K562 (cell line): ENCODE measurements at regions not wholly inside any gene's neighbourhood (a gene's known extent, or its start where the extent isn't known, plus 50 kb on each side); places are given as distances from the start of the nearest gene placed in this dataset.

ENCODE experiments used
- ATAC-seq: fragments of 200-7000 bp; cut with Tn5 transposase; 3 replicates; pipeline ENCODE4 v1.9.1; 2020; ENCODE audit warnings: moderate library complexity
- BruUV-seq: library from RNA; stranded (reverse); fragments of 400-500 nt; replicated peaks from 2 replicates; lab custom pipeline; 2021; lab: Mats Ljungman, UMichigan
- CTCF ChIA-PET: fragments of 300-600 bp; formaldehyde crosslinking; extraction: SDS; loops from one replicate; lab custom pipeline; 2021; ENCODE audit warnings: low intra/inter-chr PET ratio; lab: Yijun Ruan, JAX
- POLR2A ChIA-PET: fragments of 300-600, 350-650 bp; sonication (Branson Sonifier 250); formaldehyde crosslinking; extraction: SDS; loops from one replicate; lab custom pipeline; 2021; ENCODE audit warnings: antibody characterized with exemption, inconsistent platforms; lab: Yijun Ruan, JAX
- DNase-seq, 4 experiments: peaks; one replicate each; pipeline versions ENCODE4 v3.0.0 to v3.0.0-alpha.2; 2011 to 2018; ENCODE audit warnings: low spot score in 3 of 4, mixed read lengths in 3 of 4; ENCODE audit errors: extremely low read depth in 1 of 4
- FAIRE-seq: peaks from 2 replicates; lab custom pipeline; 2011; peaks lifted over from hg19 to GRCh38; lab: Jason Lieb, UNC
- H2AFZ ChIP-seq: 2 replicates; pipeline ENCODE4 v1.6.0; 2011; ENCODE audit warnings: low read depth, low read length, control low read depth, inconsistent platforms
- H3K27ac ChIP-seq: fragments of 200-600 bp; 3 replicates; pipeline ENCODE4 v1.8.0; 2011; ENCODE audit warnings: low read depth, mild to moderate bottlenecking, control low read depth, inconsistent platforms, low read length, moderate library complexity, mixed read lengths; ENCODE audit errors: extremely low read depth
- H3K27me3 ChIP-seq, 2 experiments: fragments of 300-600 bp in 1 of 2; 2 replicates in 1 of 2; 3 replicates in 1 of 2; pipeline versions ENCODE4 v1.6.0 to v1.8.0; 2011; ENCODE audit warnings: inconsistent platforms in 2 of 2, low read length in 2 of 2, mild to moderate bottlenecking in 1 of 2, mixed read lengths in 1 of 2, moderate library complexity in 1 of 2; ENCODE audit not compliant: control insufficient read depth in 2 of 2, insufficient read depth in 2 of 2
- H3K36me3 ChIP-seq: fragments of 300-600 bp; 3 replicates; pipeline ENCODE4 v1.8.0; 2011; ENCODE audit warnings: mild to moderate bottlenecking, low read length, inconsistent platforms; ENCODE audit not compliant: control insufficient read depth, insufficient read depth
- H3K4me1 ChIP-seq, 2 experiments: fragments of 200-600 bp in 1 of 2; replicated peaks in 1 of 2; 2 replicates in 1 of 2; 3 replicates in 1 of 2; pipeline versions ENCODE4 v1.5.1 to v1.8.0; 2011; ENCODE audit warnings: inconsistent platforms in 2 of 2, low read length in 2 of 2, mild to moderate bottlenecking in 1 of 2, mixed read lengths in 1 of 2, moderate library complexity in 1 of 2; ENCODE audit not compliant: control insufficient read depth in 2 of 2, insufficient read depth in 2 of 2
- H3K4me2 ChIP-seq: 2 replicates; pipeline ENCODE4 v1.6.1; 2011; ENCODE audit warnings: low read length, control low read depth, inconsistent platforms, mixed read lengths; ENCODE audit not compliant: insufficient read depth
- H3K4me3 ChIP-seq: fragments of 200-600 bp; sonication (generic), shearing (Covaris generic); 2 replicates; pipeline ENCODE4 v1.5.1; 2016; ENCODE audit warnings: control low read depth, inconsistent platforms
- H3K79me2 ChIP-seq: fragments of 200-600 bp; 3 replicates; pipeline ENCODE4 v1.8.0; 2011; ENCODE audit warnings: low read length, inconsistent platforms; ENCODE audit not compliant: control insufficient read depth, insufficient read depth
- H3K9ac ChIP-seq, 2 experiments: 2 replicates each; pipeline versions ENCODE4 v1.6.0 to v1.6.1; 2011; ENCODE audit warnings: low read depth in 2 of 2, low read length in 2 of 2, control low read depth in 1 of 2, inconsistent platforms in 1 of 2, mild to moderate bottlenecking in 1 of 2, mixed read lengths in 1 of 2; ENCODE audit not compliant: insufficient read depth in 1 of 2
- H3K9me1 ChIP-seq: one replicate; pipeline ENCODE4 v1.6.0; 2011; ENCODE audit warnings: inconsistent platforms, mild to moderate bottlenecking, low read length, moderate library complexity; ENCODE audit not compliant: control insufficient read depth, insufficient read depth
- H3K9me3 ChIP-seq: replicated peaks from 2 replicates; pipeline ENCODE4 v1.5.1; 2011; ENCODE audit warnings: low read depth, low read length, inconsistent platforms; ENCODE audit not compliant: control insufficient read depth, insufficient read depth
- H4K20me1 ChIP-seq: replicated peaks from 2 replicates; pipeline ENCODE4 v1.6.1; 2011; ENCODE audit warnings: low read length, inconsistent platforms, mixed read lengths; ENCODE audit not compliant: control insufficient read depth, insufficient read depth
- ZBTB17 ChIP-seq: fragments of 450-650 bp; formaldehyde crosslinking; IDR thresholded peaks from 2 replicates; pipeline ENCODE4 v1.4.0; 2020; ENCODE audit warnings: mild to moderate bottlenecking
- ZC3H8 ChIP-seq: fragments of 450-650 bp; IDR thresholded peaks from 2 replicates; pipeline ENCODE4 v1.6.1; 2017
- WGBS: fragments of 100-300 bp; shearing (Covaris generic); methylation state at CpG from one replicate; pipeline ENCODE4 v1.1.6; 2016; ENCODE audit warnings: low coverage, mixed read lengths; ENCODE audit not compliant: insufficient coverage; ENCODE audit errors: missing lambda C conversion rate; 5-methylcytosine and 5-hydroxymethylcytosine counted together
- in situ Hi-C: fragments of 300-500 bp; cut with MboI; formaldehyde crosslinking; loops from 4 replicates; pipeline ENCODE4 v1.15.0; 2018; ENCODE audit warnings: inconsistent platforms, mixed read lengths
- intact Hi-C: fragments of 100-400 bp; cut with micrococcal nuclease; formaldehyde crosslinking; loops from 2 replicates; pipeline ENCODE4 v1.14.2; 2022
- TF ChIP-seq, protein P1 (sequence below): fragments of 250-450 bp; sonication (Bioruptor Pico); IDR thresholded peaks from 2 replicates; pipeline ENCODE4 v1.8.0; 2022; ENCODE audit warnings: moderate library complexity, mild to moderate bottlenecking, inconsistent platforms
- TF ChIP-seq, protein P2 (sequence below): fragments of 450-650 bp; formaldehyde crosslinking; IDR thresholded peaks from 2 replicates; pipeline ENCODE4 v1.4.0; 2022; ENCODE audit warnings: mild to moderate bottlenecking, moderate library complexity
- TF ChIP-seq, protein P3 (sequence below): fragments of 450-650 bp; IDR thresholded peaks from 2 replicates; pipeline ENCODE4 v1.6.1; 2016; ENCODE audit warnings: borderline replicate concordance

DNA sequence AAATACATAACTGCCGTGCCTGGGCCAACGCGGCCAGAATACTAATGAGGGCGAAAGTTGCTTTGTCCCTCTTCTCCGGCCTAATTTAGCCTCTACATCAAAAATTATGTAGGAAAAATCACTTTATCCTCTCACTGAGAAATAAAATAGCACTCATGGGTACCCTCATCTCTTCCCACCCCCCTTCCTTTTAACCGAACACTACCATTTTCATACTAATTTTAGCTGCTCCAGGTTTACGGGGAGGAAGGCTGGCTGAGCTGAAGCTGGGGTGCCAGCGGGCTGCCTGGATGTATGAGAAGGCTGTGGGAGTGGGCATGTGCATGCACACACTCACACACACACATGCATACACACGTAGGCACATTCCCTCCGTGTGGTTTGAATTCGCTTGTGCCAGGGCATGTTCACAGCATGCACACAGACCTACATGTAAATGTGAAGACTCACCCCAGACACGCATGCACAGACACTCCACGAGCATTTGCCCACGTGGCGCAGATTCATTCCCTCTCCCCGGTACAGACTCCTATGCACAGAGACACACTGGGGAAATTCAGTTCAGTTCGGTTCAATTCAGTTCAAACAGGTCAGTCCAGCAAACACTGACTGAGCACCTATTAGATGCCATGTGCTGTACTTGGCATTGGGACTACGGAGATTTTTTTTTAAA is 145.1 kb downstream of the MRM1 start:
- ChIA-PET CTCF (no interaction called here), POLR2A (interaction anchor here (0.6 to 0.7 kb wide), 2 partner anchors 26 to 41 kb away, joined by 3 read pairs; no protein-coding TSS in a partner anchor)
- Histone ChIP-seq H3K9me1 (peaks cover 3% of the 10 kb centered on the region), H3K27me3 (peaks cover 38 to 84% of the 10 kb centered on the region in 2 experiments), H2AFZ (no peak overlapping the region), H3K36me3 (no peaks in the 10 kb centered on the region)
- 10% methylated on average over 18 of the region's 18 CpGs for WGBS
- in situ Hi-C loops: no loop called here
- no peak for FAIRE-seq
- BruUV-seq: no TSS peak
- TF ChIP-seq, protein P1, sequence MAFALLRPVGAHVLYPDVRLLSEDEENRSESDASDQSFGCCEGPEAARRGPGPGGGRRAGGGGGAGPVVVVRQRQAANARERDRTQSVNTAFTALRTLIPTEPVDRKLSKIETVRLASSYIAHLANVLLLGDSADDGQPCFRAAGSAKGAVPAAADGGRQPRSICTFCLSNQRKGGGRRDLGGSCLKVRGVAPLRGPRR (CRISPR knock-in tag): no peak
- no peak for TF ChIP-seq ZC3H8
- TF ChIP-seq, all 486 proteins: peak for 0
- DNase-seq (no peak), ATAC-seq (no peak)
- no peak overlapping the region for H3K27ac ChIP-seq
- no peaks in the 10 kb centered on the region for H3K79me2 ChIP-seq
- H3K9ac ChIP-seq: no peak overlapping the region
- H3K4me2 ChIP-seq: no peak overlapping the region
- H4K20me1 ChIP-seq: peaks cover 18% of the 10 kb centered on the region; the same call in 1 of the 2 replicates
- H3K4me1 ChIP-seq: peaks cover 0 to 6% of the 10 kb centered on the region in 2 experiments; a peak in 2 of 5 replicates
- H3K9me3 ChIP-seq: no peaks in the 10 kb centered on the region
- no peak overlapping the region for H3K4me3 ChIP-seq
- intact Hi-C loops: no loop called here

DNA sequence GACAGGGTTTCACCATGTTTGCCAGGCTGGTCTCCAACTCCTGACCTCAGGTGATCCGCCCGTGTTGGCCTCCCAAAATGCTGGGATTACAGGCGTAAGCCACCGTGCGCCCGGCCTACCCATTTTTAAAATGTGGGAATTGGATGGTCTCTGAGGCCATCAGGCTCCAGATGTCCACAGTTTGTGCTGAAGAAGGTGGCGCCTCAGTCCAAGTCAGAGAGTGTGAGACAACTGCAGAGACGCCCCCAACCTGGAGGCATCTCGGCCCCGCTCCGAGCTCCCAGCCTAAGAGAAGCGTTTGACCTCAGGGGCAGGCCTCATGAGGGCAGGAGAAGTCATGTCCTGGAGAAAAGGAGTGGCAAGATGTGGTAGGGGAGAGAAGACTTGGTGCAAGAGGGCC is 146.5 kb downstream of the MRM1 start:
- H3K9me3 ChIP-seq: no peaks in the 10 kb centered on the region
- no peak overlapping the region for H3K27ac ChIP-seq
- BruUV-seq: no TSS peak
- ATAC-seq (no peak), DNase-seq (no peak), FAIRE-seq (no peak)
- POLR2A ChIA-PET: interaction anchor here (0.5 kb wide), 1 partner anchor 135 kb away, joined by 3 read pairs; no protein-coding TSS in a partner anchor
- no peak overlapping the region for H3K4me3 ChIP-seq
- peaks cover 3% of the 10 kb centered on the region for H3K9me1 ChIP-seq
- in situ Hi-C loops (no loop called here), intact Hi-C loops (no loop called here)
- H3K36me3 ChIP-seq: no peaks in the 10 kb centered on the region
- no peaks in the 10 kb centered on the region; a peak in 1 of 5 replicates for H3K4me1 ChIP-seq
- H3K27me3 ChIP-seq: peaks cover 42 to 84% of the 10 kb centered on the region in 2 experiments
- H4K20me1 ChIP-seq: peaks cover 24% of the 10 kb centered on the region; the same call in 1 of the 2 replicates
- 0 out of 4 replicates have a peak overlapping the region, but pooled peaks of 1 of the 2 experiments have one; percentile 45 for H3K9ac ChIP-seq
- H3K79me2 ChIP-seq: no peaks in the 10 kb centered on the region
- no peak overlapping the region for H3K4me2 ChIP-seq
- no peak overlapping the region for H2AFZ ChIP-seq
- WGBS: 28% methylated on average over 11 of the region's 12 CpGs
- CTCF ChIA-PET: no interaction called here
- TF ChIP-seq, protein P2, sequence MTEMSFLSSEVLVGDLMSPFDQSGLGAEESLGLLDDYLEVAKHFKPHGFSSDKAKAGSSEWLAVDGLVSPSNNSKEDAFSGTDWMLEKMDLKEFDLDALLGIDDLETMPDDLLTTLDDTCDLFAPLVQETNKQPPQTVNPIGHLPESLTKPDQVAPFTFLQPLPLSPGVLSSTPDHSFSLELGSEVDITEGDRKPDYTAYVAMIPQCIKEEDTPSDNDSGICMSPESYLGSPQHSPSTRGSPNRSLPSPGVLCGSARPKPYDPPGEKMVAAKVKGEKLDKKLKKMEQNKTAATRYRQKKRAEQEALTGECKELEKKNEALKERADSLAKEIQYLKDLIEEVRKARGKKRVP (CRISPR knock-in tag): no peak
- no peak for TF ChIP-seq ZBTB17
- TF ChIP-seq, protein P3, sequence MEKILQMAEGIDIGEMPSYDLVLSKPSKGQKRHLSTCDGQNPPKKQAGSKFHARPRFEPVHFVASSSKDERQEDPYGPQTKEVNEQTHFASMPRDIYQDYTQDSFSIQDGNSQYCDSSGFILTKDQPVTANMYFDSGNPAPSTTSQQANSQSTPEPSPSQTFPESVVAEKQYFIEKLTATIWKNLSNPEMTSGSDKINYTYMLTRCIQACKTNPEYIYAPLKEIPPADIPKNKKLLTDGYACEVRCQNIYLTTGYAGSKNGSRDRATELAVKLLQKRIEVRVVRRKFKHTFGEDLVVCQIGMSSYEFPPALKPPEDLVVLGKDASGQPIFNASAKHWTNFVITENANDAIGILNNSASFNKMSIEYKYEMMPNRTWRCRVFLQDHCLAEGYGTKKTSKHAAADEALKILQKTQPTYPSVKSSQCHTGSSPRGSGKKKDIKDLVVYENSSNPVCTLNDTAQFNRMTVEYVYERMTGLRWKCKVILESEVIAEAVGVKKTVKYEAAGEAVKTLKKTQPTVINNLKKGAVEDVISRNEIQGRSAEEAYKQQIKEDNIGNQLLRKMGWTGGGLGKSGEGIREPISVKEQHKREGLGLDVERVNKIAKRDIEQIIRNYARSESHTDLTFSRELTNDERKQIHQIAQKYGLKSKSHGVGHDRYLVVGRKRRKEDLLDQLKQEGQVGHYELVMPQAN: no peak
